ENCODE measurements at regions not wholly inside any gene's neighbourhood (a gene's known extent, or its start where the extent isn't known, plus 50 kb on each side); places are given as distances from the start of the nearest gene placed in this dataset.
"Not testable (repeated sequence)": the region's sequence is repeated elsewhere in the genome, so short reads cannot be mapped to it uniquely, and the experiment has no call there.

DNA sequence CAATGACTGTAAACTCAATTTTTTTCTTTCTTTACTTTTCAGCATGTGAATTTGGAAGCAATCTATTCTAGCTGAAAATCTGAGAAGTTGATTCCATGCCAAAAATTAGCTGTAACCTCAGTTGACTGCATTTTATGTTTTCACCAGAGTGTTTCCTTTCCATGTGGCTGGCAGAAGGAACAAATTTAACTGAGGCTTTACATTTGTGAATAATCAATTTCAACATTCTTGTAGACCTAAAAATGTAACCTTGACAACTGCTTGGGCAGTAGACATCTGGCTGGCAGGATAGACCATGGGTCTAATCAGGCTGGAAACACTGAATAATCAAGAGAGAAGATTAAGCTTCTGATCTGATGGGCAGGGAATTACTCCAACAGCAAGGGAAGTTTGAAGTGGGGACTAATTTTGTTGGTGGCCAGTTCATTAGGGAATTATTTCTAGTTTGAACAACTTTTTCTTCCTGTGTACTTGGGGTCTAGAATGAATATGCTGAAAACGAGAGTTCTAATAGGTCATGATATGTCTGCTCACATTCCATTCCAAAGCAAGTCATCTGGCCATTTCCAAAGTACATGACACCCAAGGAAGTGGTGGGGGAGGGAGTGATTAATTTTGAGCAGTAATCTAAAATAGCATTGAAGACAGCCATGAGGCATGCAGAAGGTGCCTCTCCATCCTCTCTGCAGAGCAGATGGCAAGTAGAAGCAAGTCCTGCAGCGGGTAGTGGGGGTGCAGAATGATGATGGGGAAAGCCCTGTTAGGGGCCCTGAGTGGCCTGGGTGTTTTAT is 68.2 kb downstream of the ATP23 start:
- Histone ChIP-seq H3K36me3 (ENCODE audit: control insufficient read depth, insufficient read depth, low read length) (no peaks in the 10 kb centered on the region), H3K27me3 (replicated peaks; ENCODE audit: control insufficient read depth, insufficient read depth, low read length) (no peaks in the 10 kb centered on the region), H3K4me3 (replicated peaks; ENCODE audit: low read depth, low read length) (no peak overlapping the region)
- DNase-seq (ENCODE audit: extremely low read depth, insufficient read length), result no peak
- no peak for TF ChIP-seq CTCF (IDR thresholded peaks at IDR 0.05; ENCODE audit: insufficient read depth, low read length, poor library complexity, severe bottlenecking)

- H3K4me3 ChIP-seq (replicated peaks; ENCODE audit: low read depth, low read length), result no peak overlapping the region
- no peaks in the 10 kb centered on the region for H3K27me3 ChIP-seq (replicated peaks; ENCODE audit: control insufficient read depth, insufficient read depth, low read length)
- DNase-seq (ENCODE audit: extremely low read depth, insufficient read length), result no peak
- no peaks in the 10 kb centered on the region for H3K36me3 ChIP-seq (ENCODE audit: control insufficient read depth, insufficient read depth, low read length)
- TF ChIP-seq CTCF (IDR thresholded peaks at IDR 0.05; ENCODE audit: insufficient read depth, low read length, poor library complexity, severe bottlenecking), result no peak
Measured at GRCh38 chr12:58011676-58012075, 70.3 kb downstream of the ATP23 start.

- H3K27me3 ChIP-seq (replicated peaks; ENCODE audit: control insufficient read depth, insufficient read depth, low read length); H3K36me3 ChIP-seq (ENCODE audit: control insufficient read depth, insufficient read depth, low read length); DNase-seq (ENCODE audit: extremely low read depth, insufficient read length); H3K4me3 ChIP-seq (replicated peaks; ENCODE audit: low read depth, low read length): not testable (repeated sequence)
Measured at GRCh38 chr12:58022379-58023020, 81.1 kb downstream of the ATP23 start.

DNA sequence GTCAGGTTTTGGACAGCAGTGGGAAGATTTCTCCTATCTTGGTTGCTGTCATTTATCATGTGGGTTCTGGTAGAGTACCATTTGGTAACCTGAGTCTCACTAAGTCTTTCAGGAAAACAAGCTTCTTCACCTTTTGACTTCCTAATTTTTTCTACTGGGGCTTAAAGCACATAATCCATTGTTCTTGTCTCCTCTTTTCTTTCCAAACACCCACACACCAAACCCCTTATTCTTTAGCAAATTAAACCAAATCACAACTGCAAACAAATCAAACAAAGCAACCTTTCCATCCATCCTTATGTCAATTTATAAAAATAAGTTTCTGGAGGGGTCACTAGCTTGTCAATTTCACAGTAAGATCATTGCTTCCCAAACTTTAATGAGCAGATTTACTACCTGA is 84.1 kb downstream of the ATP23 start:
- no peak for TF ChIP-seq CTCF (IDR thresholded peaks at IDR 0.05; ENCODE audit: insufficient read depth, low read length, poor library complexity, severe bottlenecking)
- Histone ChIP-seq H3K4me3 (replicated peaks; ENCODE audit: low read depth, low read length) (no peak overlapping the region), H3K27me3 (replicated peaks; ENCODE audit: control insufficient read depth, insufficient read depth, low read length) (no peaks in the 10 kb centered on the region), H3K36me3 (ENCODE audit: control insufficient read depth, insufficient read depth, low read length) (no peaks in the 10 kb centered on the region)
- no peak for DNase-seq (ENCODE audit: extremely low read depth, insufficient read length)

DNA sequence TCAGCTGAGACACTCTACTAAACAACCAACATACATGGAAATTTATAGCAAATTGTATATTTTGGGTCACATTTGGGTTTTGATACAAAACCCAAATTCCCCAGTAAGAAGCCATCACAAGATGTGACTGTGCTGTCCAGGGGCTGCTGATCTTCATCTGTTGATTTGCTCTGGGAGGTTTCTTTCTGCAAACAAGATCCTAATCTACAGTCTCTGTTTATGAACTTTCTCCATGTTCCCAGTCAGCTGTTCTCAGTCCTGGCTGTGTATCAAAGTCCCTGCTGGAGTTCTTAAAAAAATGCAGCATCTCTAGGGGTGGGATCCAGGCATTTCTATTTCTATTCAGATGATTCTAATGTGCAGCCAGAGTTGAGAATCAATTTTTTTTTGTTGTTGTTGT is 85.1 kb downstream of the ATP23 start:
- no peaks in the 10 kb centered on the region for H3K27me3 ChIP-seq (replicated peaks; ENCODE audit: control insufficient read depth, insufficient read depth, low read length)
- no peaks in the 10 kb centered on the region for H3K36me3 ChIP-seq (ENCODE audit: control insufficient read depth, insufficient read depth, low read length)
- no peak for DNase-seq (ENCODE audit: extremely low read depth, insufficient read length)
- no peak overlapping the region for H3K4me3 ChIP-seq (replicated peaks; ENCODE audit: low read depth, low read length)
- no peak for TF ChIP-seq CTCF (IDR thresholded peaks at IDR 0.05; ENCODE audit: insufficient read depth, low read length, poor library complexity, severe bottlenecking)

All from GM06990 (cell line).